ENCODE measurements at regions not wholly inside any gene's neighbourhood (a gene's known extent, or its start where the extent isn't known, plus 50 kb on each side); places are given as distances from the start of the nearest gene placed in this dataset.

DNA sequence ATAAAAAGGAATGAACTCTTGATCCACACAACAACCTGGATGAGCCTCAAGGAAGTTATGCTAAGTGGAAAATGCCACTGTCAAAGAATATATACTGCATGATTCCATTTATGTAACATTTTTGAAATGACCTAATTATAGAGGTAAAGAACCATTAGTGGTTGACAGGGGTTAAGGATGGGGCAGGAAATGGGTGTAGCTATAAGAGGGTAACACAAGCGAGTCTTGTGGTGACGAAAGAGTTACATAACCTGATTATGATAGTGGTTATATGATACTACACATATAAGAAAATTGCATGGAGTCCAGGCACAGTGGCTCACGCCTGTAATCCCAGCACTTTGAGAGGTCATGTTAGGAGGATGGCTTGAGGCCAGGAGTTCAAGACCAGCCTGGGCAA, 346.6 kb upstream of the PKDCC start:
- H2AFZ ChIP-seq (ENCODE audit: low read depth, low read length) = no peak overlapping the region
- no peaks in the 10 kb centered on the region for H3K4me1 ChIP-seq (ENCODE audit: insufficient read depth, low read length)
- no peaks in the 10 kb centered on the region for H3K9me3 ChIP-seq (ENCODE audit: low read length)
- no peaks in the 10 kb centered on the region for H3K27me3 ChIP-seq (ENCODE audit: insufficient read depth, low read length)
- H3K36me3 ChIP-seq (ENCODE audit: insufficient read depth, low read length) = no peaks in the 10 kb centered on the region
- H3K4me3 ChIP-seq (ENCODE audit: low read length) = no peak overlapping the region

DNA sequence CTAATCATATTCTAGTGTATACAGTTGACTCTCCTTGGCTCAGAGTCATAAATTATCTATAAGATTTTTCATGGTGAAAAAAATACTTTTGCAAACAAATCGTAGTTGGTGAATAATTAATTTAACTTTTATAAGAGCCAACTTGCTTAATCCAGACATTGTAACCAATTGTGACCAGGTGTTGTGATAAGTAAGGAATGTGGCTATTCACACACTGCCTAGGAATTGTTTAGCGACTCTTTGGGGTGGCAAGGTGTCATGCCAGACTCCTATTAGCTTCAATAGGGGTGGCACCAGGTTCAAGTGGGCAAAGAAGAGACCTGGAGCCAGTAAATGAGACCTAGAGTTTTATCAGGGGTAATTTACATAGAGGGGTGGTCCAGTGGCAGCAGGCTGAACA, 344.7 kb upstream of the PKDCC start:
- Histone ChIP-seq H3K4me3 (ENCODE audit: low read length) (no peak overlapping the region), H3K36me3 (ENCODE audit: insufficient read depth, low read length) (no peaks in the 10 kb centered on the region), H3K9me3 (ENCODE audit: low read length) (no peaks in the 10 kb centered on the region), H3K27me3 (ENCODE audit: insufficient read depth, low read length) (no peaks in the 10 kb centered on the region), H3K4me1 (ENCODE audit: insufficient read depth, low read length) (no peaks in the 10 kb centered on the region), H2AFZ (ENCODE audit: low read depth, low read length) (no peak overlapping the region)

DNA sequence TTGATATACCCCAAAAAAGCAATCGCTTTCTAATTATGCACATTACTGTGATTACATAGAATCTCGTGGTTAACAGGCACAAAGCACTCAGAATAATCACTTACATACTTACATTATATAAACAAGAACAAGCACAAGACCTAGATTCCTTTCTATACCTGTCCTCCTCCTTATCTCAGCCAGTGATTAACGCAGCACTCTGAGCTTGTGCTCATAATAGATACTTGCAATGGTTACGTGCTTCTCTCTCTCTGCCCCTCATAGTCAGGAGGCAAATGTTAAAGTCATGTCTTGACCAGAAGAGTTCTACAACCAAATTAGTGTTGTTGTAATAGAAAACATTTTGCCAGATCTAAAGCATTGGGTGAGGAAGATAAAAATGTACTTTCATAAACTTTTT, 342.2 kb upstream of the PKDCC start:
- no peaks in the 10 kb centered on the region for H3K27me3 ChIP-seq (ENCODE audit: insufficient read depth, low read length)
- no peaks in the 10 kb centered on the region for H3K9me3 ChIP-seq (ENCODE audit: low read length)
- no peaks in the 10 kb centered on the region for H3K4me1 ChIP-seq (ENCODE audit: insufficient read depth, low read length)
- no peaks in the 10 kb centered on the region for H3K36me3 ChIP-seq (ENCODE audit: insufficient read depth, low read length)
- H2AFZ ChIP-seq (ENCODE audit: low read depth, low read length) = no peak overlapping the region
- no peak overlapping the region for H3K4me3 ChIP-seq (ENCODE audit: low read length)

DNA sequence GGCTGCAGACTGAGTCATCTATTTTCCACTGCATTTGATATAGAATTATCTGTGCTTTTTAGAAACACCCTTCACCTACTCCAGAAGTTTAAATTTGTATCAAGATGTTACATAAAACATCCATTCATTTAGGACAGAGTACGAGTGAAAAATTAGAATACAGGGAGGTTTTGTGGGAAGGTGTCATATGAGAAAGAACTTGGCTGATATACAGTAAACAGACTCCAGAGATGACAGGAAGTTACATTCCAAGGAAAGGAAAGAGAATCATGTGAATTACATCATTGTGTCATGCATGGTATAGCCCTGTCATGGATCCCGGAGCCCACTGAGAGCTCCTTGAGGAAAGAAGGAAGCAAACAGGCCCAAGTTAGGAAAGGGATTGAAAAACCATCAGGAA, 341.5 kb upstream of the PKDCC start:
- Histone ChIP-seq H3K4me3 (ENCODE audit: low read length) (no peak overlapping the region), H2AFZ (ENCODE audit: low read depth, low read length) (no peak overlapping the region), H3K4me1 (ENCODE audit: insufficient read depth, low read length) (no peaks in the 10 kb centered on the region), H3K9me3 (ENCODE audit: low read length) (no peaks in the 10 kb centered on the region), H3K27me3 (ENCODE audit: insufficient read depth, low read length) (no peaks in the 10 kb centered on the region), H3K36me3 (ENCODE audit: insufficient read depth, low read length) (no peaks in the 10 kb centered on the region)

DNA sequence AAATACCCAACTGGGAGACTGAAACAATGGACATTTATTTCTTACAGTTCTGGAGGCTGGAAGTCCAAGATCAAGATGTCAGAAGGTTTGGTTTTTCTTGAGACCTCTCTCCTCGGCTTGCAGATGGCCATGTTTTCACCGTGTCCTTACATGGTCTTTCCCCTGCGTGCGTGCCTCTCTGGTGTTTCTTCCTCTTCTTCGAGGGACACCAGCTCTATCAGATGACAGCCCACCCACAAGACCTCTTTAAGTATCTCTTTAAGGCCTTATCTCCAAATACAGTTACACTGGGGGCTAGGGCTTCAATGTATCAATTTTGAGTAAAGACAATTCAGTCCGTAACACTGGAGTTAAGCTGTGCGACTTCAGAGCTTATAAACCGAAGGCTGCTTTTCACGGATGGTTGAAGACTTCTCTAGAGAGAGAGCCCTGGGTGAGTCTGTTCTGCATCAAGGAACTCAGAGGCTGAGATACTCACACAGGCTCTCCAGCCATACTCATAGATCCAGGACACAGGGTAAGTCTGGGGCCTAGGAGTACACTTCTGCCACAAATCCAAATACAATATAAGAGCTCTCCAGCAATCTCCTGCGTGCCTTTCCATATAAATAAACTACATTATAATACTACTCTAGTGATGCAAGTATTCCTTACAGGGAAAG, 339.9 kb upstream of the PKDCC start:
- H3K27me3 ChIP-seq (ENCODE audit: insufficient read depth, low read length) = no peaks in the 10 kb centered on the region
- no peaks in the 10 kb centered on the region for H3K9me3 ChIP-seq (ENCODE audit: low read length)
- H2AFZ ChIP-seq (ENCODE audit: low read depth, low read length) = no peak overlapping the region
- H3K4me1 ChIP-seq (ENCODE audit: insufficient read depth, low read length) = no peaks in the 10 kb centered on the region
- H3K4me3 ChIP-seq (ENCODE audit: low read length) = no peak overlapping the region
- H3K36me3 ChIP-seq (ENCODE audit: insufficient read depth, low read length) = no peaks in the 10 kb centered on the region

DNA sequence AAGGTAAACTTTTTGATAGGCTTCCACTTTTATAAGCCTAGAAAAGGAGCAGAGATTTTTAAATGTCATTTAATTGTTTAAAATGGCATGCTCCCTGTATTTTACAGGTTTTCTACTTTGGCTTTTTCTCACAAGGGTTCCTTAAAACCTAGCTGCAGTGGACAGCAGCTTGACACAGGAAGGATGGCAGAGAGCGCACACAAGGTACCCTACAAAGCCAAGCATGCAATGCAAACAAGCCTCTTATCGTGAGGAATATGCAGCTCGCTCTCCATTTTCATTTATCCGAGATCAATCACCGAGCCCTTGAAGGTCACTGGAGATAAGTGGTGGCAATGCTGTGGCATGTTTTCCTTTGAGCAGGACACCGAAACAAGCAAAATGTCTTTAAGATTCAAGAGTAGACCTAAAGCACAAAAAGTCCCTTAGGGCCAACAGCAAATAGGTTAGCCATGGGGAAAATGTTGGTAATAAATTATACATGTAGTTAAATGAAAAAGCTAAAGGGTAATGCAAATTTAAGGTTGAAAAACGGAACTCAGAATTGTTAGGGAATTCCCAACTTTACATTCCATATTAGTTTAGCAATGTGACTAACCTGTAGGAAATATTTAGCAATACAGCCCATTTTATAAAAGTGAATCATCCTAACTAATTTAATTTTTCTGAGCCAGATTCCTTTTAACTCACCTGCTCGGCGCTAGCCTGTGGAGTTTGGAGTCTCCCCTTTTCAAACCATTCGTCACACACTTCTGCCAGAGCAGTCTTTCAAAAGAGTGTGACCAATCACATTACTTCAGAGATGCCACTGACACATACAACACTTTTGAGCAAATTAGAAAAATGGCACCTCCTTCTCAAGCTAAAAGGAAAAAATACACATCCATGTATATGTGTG, 337.9 kb upstream of the PKDCC start:
- H3K36me3 ChIP-seq (ENCODE audit: insufficient read depth, low read length) = no peaks in the 10 kb centered on the region
- H3K4me3 ChIP-seq (ENCODE audit: low read length) = no peak overlapping the region
- H2AFZ ChIP-seq (ENCODE audit: low read depth, low read length) = no peak overlapping the region
- H3K9me3 ChIP-seq (ENCODE audit: low read length) = no peaks in the 10 kb centered on the region
- H3K27me3 ChIP-seq (ENCODE audit: insufficient read depth, low read length) = no peaks in the 10 kb centered on the region
- no peaks in the 10 kb centered on the region for H3K4me1 ChIP-seq (ENCODE audit: insufficient read depth, low read length)

DNA sequence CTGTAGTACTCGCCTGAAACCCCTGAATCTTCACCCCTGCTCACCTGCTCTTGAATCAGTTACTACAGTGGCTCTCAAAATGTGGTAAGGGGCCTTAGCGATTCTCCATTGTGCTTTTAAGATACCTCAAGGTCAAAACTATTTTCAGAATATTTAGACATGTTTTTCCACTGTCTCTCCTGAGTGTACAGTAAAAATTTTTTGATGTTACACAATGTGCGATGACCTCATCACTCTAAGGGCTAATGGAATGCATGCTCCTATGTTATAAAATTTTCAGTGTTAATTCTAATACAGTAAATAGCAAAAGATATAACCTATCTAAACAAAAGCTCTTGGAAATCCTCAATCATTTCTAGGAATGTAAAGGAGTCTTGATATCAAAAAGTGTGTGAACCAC, 336.9 kb upstream of the PKDCC start:
- Histone ChIP-seq H3K4me3 (ENCODE audit: low read length) (no peak overlapping the region), H3K36me3 (ENCODE audit: insufficient read depth, low read length) (no peaks in the 10 kb centered on the region), H2AFZ (ENCODE audit: low read depth, low read length) (no peak overlapping the region), H3K4me1 (ENCODE audit: insufficient read depth, low read length) (no peaks in the 10 kb centered on the region), H3K27me3 (ENCODE audit: insufficient read depth, low read length) (no peaks in the 10 kb centered on the region), H3K9me3 (ENCODE audit: low read length) (no peaks in the 10 kb centered on the region)

DNA sequence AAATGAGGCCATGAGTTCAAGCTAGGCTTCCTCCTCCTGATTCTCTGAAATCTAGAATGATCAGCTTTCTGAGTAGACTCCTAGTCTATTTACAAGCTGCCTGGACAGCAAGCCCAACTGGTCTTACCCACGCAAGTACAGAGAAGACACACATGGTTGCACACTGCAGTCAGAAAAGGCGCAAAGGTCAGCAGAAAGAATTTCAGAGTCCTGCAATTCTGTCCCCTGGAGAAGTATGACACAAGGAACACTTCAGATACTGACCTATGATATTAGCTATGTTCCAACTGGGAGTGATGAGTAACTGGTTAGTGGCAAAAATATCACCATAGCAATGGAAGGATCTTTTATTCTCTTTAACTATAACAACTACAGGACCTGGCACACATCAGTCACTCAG, 336.1 kb upstream of the PKDCC start:
- no peaks in the 10 kb centered on the region for H3K9me3 ChIP-seq (ENCODE audit: low read length)
- H3K27me3 ChIP-seq (ENCODE audit: insufficient read depth, low read length) = no peaks in the 10 kb centered on the region
- no peaks in the 10 kb centered on the region for H3K36me3 ChIP-seq (ENCODE audit: insufficient read depth, low read length)
- no peak overlapping the region for H2AFZ ChIP-seq (ENCODE audit: low read depth, low read length)
- no peak overlapping the region for H3K4me3 ChIP-seq (ENCODE audit: low read length)
- no peaks in the 10 kb centered on the region for H3K4me1 ChIP-seq (ENCODE audit: insufficient read depth, low read length)

DNA sequence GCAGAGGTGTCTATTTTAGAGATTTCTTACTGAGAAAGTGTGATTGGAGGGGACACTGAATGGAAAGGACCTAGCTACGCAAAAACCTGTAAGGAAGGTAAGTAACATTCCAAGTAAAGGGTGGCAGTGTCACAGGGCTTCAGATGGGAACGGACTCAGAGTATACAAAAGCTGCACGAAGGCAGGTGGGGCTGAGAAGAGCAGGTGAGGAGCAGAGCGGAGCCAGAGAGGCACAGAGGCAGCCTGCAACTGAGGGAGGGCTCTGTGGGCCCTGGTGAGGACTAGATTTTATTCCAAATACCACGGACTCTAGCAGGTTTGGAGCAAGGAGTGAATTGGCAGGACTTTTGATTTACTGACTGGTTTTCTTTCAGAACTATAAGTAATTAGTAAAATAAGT, 331.3 kb upstream of the PKDCC start:
- Histone ChIP-seq H3K4me3 (ENCODE audit: low read length) (no peak overlapping the region), H3K9me3 (ENCODE audit: low read length) (no peaks in the 10 kb centered on the region), H3K4me1 (ENCODE audit: insufficient read depth, low read length) (no peaks in the 10 kb centered on the region), H3K27me3 (ENCODE audit: insufficient read depth, low read length) (no peaks in the 10 kb centered on the region), H3K36me3 (ENCODE audit: insufficient read depth, low read length) (no peaks in the 10 kb centered on the region), H2AFZ (ENCODE audit: low read depth, low read length) (no peak overlapping the region)

DNA sequence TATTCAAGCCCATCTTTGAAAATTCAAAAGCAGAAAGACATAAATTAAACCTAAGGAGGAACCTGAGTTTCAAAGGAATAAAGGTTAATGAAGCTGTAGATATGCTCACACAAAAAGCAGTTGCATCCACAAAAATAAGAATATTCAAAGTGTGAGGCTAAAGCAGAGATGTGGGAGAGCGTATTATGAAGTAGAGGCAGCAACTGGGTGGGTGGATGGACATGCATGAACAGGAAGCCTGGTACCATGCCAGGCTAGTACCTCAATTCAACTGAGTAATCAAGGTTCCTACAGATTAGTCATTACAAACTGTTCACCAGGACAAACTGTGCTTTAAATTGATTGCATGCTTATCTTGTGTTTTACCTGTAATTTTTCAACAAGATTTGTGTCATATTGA, 330.0 kb upstream of the PKDCC start:
- no peak overlapping the region for H3K4me3 ChIP-seq (ENCODE audit: low read length)
- peaks cover 3% of the 10 kb centered on the region for H3K4me1 ChIP-seq (ENCODE audit: insufficient read depth, low read length)
- no peaks in the 10 kb centered on the region for H3K36me3 ChIP-seq (ENCODE audit: insufficient read depth, low read length)
- no peak overlapping the region for H2AFZ ChIP-seq (ENCODE audit: low read depth, low read length)
- H3K27me3 ChIP-seq (ENCODE audit: insufficient read depth, low read length) = no peaks in the 10 kb centered on the region
- no peaks in the 10 kb centered on the region for H3K9me3 ChIP-seq (ENCODE audit: low read length)

DNA sequence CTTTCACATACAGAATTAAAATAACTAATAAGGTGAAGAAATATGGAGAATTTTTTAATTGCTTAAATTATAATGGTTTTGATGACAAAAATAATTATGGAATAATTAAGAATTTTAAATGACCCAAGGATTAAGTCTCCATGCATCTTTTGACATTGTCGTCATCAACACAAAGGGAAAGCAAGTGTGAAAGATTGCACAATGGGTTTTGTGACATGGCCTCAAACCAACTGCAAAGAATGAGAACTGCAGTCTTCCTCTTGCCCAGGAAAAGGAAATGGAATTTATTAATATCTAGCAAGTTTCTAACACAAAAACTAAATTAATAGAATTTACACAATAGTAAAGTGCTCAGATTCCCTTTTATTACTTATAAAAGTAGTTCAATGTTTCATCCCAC, 329.1 kb upstream of the PKDCC start:
- Histone ChIP-seq H3K4me1 (ENCODE audit: insufficient read depth, low read length) (peaks cover 11% of the 10 kb centered on the region), H3K27me3 (ENCODE audit: insufficient read depth, low read length) (no peaks in the 10 kb centered on the region), H3K9me3 (ENCODE audit: low read length) (no peaks in the 10 kb centered on the region), H2AFZ (ENCODE audit: low read depth, low read length) (no peak overlapping the region), H3K4me3 (ENCODE audit: low read length) (no peak overlapping the region), H3K36me3 (ENCODE audit: insufficient read depth, low read length) (no peaks in the 10 kb centered on the region)

DNA sequence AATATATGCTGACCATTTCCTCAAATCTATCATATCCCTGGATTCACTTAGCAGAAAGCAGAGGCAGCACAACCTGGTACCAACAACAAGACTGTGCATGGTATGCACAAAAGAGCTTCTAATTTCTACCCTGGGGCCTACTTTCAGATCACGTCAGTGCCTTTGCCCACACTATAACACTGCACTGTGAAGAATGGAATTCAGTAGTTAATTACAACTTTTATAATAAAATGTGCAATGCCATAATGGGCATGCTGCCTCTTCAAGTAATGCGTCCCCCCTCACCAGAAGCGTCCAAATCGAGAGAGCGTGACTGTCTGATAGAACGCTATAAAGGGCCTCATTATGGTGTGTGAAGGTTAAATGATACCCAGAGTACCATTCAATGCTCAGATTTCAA, 328.1 kb upstream of the PKDCC start:
- Histone ChIP-seq H2AFZ (ENCODE audit: low read depth, low read length) (no peak overlapping the region), H3K27me3 (ENCODE audit: insufficient read depth, low read length) (no peaks in the 10 kb centered on the region), H3K4me3 (ENCODE audit: low read length) (no peak overlapping the region), H3K4me1 (ENCODE audit: insufficient read depth, low read length) (peaks cover 13% of the 10 kb centered on the region), H3K36me3 (ENCODE audit: insufficient read depth, low read length) (no peaks in the 10 kb centered on the region), H3K9me3 (ENCODE audit: low read length) (no peaks in the 10 kb centered on the region)

DNA sequence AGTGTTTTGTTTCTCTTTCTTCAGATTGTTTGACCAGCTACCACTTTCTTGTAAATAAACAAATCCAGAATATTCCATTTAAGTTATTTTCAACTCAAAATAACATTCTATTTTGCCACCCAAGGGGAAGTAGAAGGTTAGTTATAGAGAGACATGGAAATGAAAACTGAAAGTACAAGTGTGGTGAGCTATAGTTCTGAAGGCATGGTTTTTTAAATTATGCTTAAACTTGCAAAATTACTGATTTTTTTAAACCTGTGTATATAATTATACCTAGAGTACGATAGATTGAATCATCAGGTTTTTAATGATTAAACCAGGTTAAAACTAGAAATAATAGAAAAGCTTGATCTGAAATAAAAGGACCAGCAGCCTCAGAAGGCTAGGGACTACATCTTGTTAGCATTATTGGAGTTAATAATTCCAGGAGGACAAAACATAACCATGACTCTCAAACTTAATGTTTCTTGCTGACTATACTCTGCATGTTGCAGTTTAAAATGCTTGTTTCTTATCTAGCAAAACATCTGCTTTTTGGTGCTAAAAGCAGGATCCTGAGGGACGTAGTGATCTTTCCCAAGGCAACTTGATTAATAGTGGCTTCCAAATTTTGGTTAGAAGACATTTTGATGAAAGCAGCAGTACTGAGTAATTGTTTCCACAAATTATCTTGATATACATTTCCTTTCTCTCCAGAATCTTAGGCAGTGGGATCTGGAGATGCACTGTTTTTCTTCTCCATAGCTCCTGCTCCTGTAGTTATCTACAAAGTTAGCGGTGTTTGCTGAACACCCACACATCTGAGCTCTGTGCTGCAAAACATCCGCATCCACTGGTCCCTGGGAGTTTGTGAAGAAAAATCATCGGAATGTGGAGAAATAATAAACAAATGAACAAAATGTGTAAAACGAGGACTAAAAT, 327.2 kb upstream of the PKDCC start:
- Histone ChIP-seq H3K4me3 (ENCODE audit: low read length) (no peak overlapping the region), H3K4me1 (ENCODE audit: insufficient read depth, low read length) (peaks cover 13% of the 10 kb centered on the region), H3K36me3 (ENCODE audit: insufficient read depth, low read length) (no peaks in the 10 kb centered on the region), H2AFZ (ENCODE audit: low read depth, low read length) (no peak overlapping the region), H3K9me3 (ENCODE audit: low read length) (no peaks in the 10 kb centered on the region), H3K27me3 (ENCODE audit: insufficient read depth, low read length) (no peaks in the 10 kb centered on the region)
